ENCODE measurements at regions not wholly inside any gene's neighbourhood (a gene's known extent, or its start where the extent isn't known, plus 50 kb on each side); places are given as distances from the start of the nearest gene placed in this dataset.

DNA sequence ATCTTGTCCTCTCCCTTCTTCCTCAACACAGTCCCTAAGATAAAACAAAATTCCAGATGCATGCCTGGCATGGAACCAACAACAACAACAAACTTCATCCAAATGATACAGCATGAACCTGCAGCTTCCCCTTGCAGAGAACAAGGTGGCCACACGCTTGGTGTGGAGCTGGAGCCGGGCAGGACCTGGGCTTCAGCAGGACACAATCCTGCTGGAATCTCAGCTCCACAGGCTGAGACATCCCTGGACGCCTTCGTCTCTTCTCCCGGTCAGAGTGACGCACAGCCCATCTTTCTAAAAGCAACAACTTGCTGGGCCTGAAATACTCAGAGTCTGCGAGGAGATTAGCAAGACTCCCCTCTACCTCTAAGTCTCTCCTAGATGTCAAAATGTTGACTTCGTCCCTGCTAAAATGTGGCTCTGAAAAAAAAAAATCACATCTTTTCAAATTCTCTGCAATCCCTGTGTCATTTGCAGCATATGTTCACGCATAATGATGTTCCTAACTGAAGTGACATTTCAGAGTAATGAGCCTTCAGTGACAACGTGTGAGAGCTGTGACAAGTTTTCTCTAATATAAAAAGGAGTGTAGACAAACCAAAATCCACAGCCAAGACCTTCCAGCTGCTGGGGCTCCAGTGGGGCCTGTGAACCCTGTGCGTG, 1232.3 kb downstream of the TBC1D22A start:
- Histone ChIP-seq H3K9me2 (ENCODE audit: insufficient read depth) (no peaks in the 10 kb centered on the region), H4K20me1 (ENCODE audit: insufficient read depth) (no peaks in the 10 kb centered on the region), H3K4me1 (ENCODE audit: control insufficient read depth in 1 of 2, insufficient read depth in 2 of 2, low read length in 2 of 2) (no peaks in the 10 kb centered on the region), H3K79me2 (ENCODE audit: insufficient read depth, low read length) (no peaks in the 10 kb centered on the region), H3K27me3 (ENCODE audit: insufficient read depth, low read length) (no peaks in the 10 kb centered on the region), H3K27ac (ENCODE audit: low read depth, low read length) (no peak overlapping the region), H3K9ac (ENCODE audit: low read length) (no peak overlapping the region), H3K4me2 (ENCODE audit: low read length) (no peak overlapping the region), H3K9me3 (ENCODE audit: control insufficient read depth in 1 of 2, insufficient read depth in 1 of 2, low read depth in 1 of 2, low read length in 2 of 2) (no peaks in the 10 kb centered on the region; a peak in 2 of 4 replicates), H3K4me3 (replicated peaks in 1 of 2; ENCODE audit: low read depth in 1 of 2, low read length in 2 of 2) (no peak overlapping the region), H2AFZ (ENCODE audit: low read depth, low read length, poor library complexity, severe bottlenecking) (no peak overlapping the region), H3K36me3 (ENCODE audit: control insufficient read depth in 1 of 2, insufficient read depth in 2 of 2, low read length in 2 of 2) (no peaks in the 10 kb centered on the region)
- intact Hi-C loops (cut with micrococcal nuclease) = no loop called here
- CTCF ChIA-PET = no interaction called here
- DNase-seq (ENCODE audit: low read depth, low spot score) = no peak
- ATAC-seq = no peak
- RAD21 ChIA-PET (ENCODE audit: low non-redundant PET in 1 of 2, low total read pairs in 2 of 2, uncharacterized antibody in 2 of 2, unreplicated experiment in 2 of 2) = no interaction called here
- POLR2A ChIA-PET = no interaction called here
- TF ChIP-seq, protein P1, sequence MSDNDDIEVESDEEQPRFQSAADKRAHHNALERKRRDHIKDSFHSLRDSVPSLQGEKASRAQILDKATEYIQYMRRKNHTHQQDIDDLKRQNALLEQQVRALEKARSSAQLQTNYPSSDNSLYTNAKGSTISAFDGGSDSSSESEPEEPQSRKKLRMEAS (IDR thresholded peaks at IDR 0.05) = no peak
- TF ChIP-seq, protein P2, sequence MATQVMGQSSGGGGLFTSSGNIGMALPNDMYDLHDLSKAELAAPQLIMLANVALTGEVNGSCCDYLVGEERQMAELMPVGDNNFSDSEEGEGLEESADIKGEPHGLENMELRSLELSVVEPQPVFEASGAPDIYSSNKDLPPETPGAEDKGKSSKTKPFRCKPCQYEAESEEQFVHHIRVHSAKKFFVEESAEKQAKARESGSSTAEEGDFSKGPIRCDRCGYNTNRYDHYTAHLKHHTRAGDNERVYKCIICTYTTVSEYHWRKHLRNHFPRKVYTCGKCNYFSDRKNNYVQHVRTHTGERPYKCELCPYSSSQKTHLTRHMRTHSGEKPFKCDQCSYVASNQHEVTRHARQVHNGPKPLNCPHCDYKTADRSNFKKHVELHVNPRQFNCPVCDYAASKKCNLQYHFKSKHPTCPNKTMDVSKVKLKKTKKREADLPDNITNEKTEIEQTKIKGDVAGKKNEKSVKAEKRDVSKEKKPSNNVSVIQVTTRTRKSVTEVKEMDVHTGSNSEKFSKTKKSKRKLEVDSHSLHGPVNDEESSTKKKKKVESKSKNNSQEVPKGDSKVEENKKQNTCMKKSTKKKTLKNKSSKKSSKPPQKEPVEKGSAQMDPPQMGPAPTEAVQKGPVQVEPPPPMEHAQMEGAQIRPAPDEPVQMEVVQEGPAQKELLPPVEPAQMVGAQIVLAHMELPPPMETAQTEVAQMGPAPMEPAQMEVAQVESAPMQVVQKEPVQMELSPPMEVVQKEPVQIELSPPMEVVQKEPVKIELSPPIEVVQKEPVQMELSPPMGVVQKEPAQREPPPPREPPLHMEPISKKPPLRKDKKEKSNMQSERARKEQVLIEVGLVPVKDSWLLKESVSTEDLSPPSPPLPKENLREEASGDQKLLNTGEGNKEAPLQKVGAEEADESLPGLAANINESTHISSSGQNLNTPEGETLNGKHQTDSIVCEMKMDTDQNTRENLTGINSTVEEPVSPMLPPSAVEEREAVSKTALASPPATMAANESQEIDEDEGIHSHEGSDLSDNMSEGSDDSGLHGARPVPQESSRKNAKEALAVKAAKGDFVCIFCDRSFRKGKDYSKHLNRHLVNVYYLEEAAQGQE (IDR thresholded peaks at IDR 0.05; ENCODE audit: low read depth) = no peak
- no peak for TF ChIP-seq SRF (IDR thresholded peaks at IDR 0.05; ENCODE audit: low read depth)
- TF ChIP-seq CEBPB (IDR thresholded peaks at IDR 0.05; ENCODE audit: low read depth) = no peak
- no peak for TF ChIP-seq POLR2AphosphoS5 (IDR thresholded peaks at IDR 0.05; ENCODE audit: low read depth, low read length)
- no peak for TF ChIP-seq CBX3 (IDR thresholded peaks at IDR 0.05; ENCODE audit: low read depth)
- no peak for TF ChIP-seq EGR1 (IDR thresholded peaks at IDR 0.05; ENCODE audit: low read depth)
- TF ChIP-seq ELF1 (IDR thresholded peaks at IDR 0.05; ENCODE audit: borderline replicate concordance, low read depth) = no peak
- TF ChIP-seq EZH2phosphoT487 (IDR thresholded peaks at IDR 0.05; ENCODE audit: borderline replicate concordance) = no peak
- BruUV-seq (replicated peaks) = no TSS peak
